ENCODE measurements at regions not wholly inside any gene's neighbourhood (a gene's known extent, or its start where the extent isn't known, plus 50 kb on each side); places are given as distances from the start of the nearest gene placed in this dataset.

DNA sequence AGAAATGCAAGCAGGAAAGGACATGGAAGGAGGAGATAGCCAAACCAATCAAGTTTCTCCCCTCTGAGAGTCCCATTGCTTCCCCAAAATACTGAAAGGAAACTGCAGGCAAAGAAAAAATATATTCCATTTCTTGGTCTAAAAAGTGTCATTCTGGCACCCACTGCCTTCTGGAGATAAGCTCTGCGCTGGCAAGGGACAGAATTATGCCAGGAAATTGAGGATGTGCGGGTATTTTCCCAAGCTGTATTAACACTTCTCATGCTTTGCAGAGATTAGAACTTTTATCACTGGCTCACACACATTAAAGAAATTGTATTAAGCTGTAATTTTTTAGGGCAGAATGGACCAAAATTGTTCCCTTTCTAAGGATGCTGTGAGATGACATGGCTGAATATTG lies 381.2 kb upstream of the DUSP10 start:
- Histone ChIP-seq H3K9me3 (ENCODE audit: control insufficient read depth in 4 of 4, insufficient read depth in 3 of 4, low read length in 3 of 4) (no peaks in the 10 kb centered on the region), H3K4me3 (no peak overlapping the region), H3K36me3 (ENCODE audit: control insufficient read depth in 4 of 4, insufficient read depth in 4 of 4, low read length in 4 of 4) (no peaks in the 10 kb centered on the region), H3K27me3 (ENCODE audit: control insufficient read depth in 3 of 3, insufficient read depth in 3 of 3, low read length in 2 of 3) (no peaks in the 10 kb centered on the region), H3K27ac (ENCODE audit: low read depth in 1 of 2, low read length in 1 of 2) (no peak overlapping the region), H3K4me1 (ENCODE audit: control insufficient read depth in 5 of 5, insufficient read depth in 5 of 5, low read length in 5 of 5) (no peaks in the 10 kb centered on the region), H3K9ac (ENCODE audit: insufficient read depth in 1 of 2, low read length in 2 of 2) (no peak overlapping the region)
- ATAC-seq (ENCODE audit: insufficient read depth, low FRiP score) (no peak), DNase-seq (no peak)
- WGBS, 2 donors, result 30 to 74% methylated on average over 2 of the region's 2 CpGs
- TF ChIP-seq, protein P1, sequence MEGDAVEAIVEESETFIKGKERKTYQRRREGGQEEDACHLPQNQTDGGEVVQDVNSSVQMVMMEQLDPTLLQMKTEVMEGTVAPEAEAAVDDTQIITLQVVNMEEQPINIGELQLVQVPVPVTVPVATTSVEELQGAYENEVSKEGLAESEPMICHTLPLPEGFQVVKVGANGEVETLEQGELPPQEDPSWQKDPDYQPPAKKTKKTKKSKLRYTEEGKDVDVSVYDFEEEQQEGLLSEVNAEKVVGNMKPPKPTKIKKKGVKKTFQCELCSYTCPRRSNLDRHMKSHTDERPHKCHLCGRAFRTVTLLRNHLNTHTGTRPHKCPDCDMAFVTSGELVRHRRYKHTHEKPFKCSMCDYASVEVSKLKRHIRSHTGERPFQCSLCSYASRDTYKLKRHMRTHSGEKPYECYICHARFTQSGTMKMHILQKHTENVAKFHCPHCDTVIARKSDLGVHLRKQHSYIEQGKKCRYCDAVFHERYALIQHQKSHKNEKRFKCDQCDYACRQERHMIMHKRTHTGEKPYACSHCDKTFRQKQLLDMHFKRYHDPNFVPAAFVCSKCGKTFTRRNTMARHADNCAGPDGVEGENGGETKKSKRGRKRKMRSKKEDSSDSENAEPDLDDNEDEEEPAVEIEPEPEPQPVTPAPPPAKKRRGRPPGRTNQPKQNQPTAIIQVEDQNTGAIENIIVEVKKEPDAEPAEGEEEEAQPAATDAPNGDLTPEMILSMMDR (IDR thresholded peaks at IDR 0.05; ENCODE audit: control extremely low read depth, extremely low read depth), result no peak

DNA sequence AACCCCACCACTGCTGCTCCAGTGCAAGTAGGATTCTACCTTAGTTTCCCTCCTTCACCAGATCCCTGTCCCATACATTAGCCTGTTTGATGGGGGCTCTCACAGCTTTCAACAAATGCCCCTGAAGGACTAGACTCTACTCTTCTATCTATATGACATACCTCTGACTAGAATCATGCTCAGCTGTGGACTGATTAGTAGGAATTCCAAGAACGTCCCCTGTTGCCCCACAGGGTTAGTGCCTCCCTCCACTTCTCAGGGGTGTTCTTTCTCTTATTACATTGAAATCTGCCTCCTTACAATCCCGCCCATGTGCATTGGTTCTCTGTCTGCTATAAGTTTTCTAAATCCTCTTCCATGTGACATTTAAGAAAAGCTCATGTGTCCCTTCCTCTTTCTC lies 375.9 kb upstream of the DUSP10 start:
- 74 to 90% methylated on average over 2 of the region's 2 CpGs for WGBS, 2 donors
- TF ChIP-seq, protein P1 (IDR thresholded peaks at IDR 0.05; ENCODE audit: control extremely low read depth, extremely low read depth), result no peak
- no peaks in the 10 kb centered on the region for H3K9me3 ChIP-seq (ENCODE audit: control insufficient read depth in 4 of 4, insufficient read depth in 3 of 4, low read length in 3 of 4)

DNA sequence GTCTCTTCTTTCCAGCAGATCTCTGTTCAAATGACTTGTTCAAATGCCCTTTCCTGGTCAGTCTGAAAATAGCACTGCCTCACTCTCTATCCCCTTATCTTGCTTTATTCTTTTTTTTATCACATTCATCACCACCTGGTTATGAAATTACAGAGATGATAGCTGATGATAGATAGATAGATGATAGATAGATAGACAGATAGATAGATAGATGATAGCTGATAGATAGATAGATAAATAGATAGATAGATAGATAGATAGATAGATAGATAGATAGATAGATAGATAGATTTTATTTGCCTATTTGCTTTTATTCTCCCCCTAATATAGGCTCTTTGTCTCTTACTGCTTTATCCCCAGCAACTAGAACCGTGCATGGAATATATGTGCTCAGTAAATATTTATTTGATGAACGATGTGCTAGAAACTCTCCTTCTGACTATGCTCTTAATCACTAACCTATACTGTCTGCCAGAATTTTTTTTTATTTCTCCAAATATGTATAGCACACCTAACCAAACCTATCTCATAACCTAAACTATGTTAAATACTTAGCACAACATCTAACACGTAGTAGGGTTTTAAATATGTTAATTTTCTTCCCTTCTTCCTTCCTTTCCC lies 372.8 kb upstream of the DUSP10 start:
- Histone ChIP-seq H3K27ac (ENCODE audit: low read depth in 1 of 2, low read length in 1 of 2) (no peak overlapping the region), H3K4me1 (ENCODE audit: control insufficient read depth in 5 of 5, insufficient read depth in 5 of 5, low read length in 5 of 5) (no peaks in the 10 kb centered on the region), H3K36me3 (ENCODE audit: control insufficient read depth in 4 of 4, insufficient read depth in 4 of 4, low read length in 4 of 4) (no peaks in the 10 kb centered on the region), H3K27me3 (ENCODE audit: control insufficient read depth in 3 of 3, insufficient read depth in 3 of 3, low read length in 2 of 3) (no peaks in the 10 kb centered on the region), H3K9me3 (ENCODE audit: control insufficient read depth in 4 of 4, insufficient read depth in 3 of 4, low read length in 3 of 4) (no peaks in the 10 kb centered on the region), H3K9ac (ENCODE audit: insufficient read depth in 1 of 2, low read length in 2 of 2) (no peak overlapping the region), H3K4me3 (no peak overlapping the region)
- TF ChIP-seq, protein P1 (IDR thresholded peaks at IDR 0.05; ENCODE audit: control extremely low read depth, extremely low read depth), result no peak
- no peak for ATAC-seq (ENCODE audit: insufficient read depth, low FRiP score)
- no peak for DNase-seq
- 62 to 82% methylated on average over 3 of the region's 3 CpGs for whole genome bisulfite sequencing, 2 donors

More for the DNA sequence above, 375.9 kb upstream of the DUSP10 start:
- Histone ChIP-seq H3K9ac (ENCODE audit: insufficient read depth in 1 of 2, low read length in 2 of 2) (no peak overlapping the region), H3K27me3 (ENCODE audit: control insufficient read depth in 3 of 3, insufficient read depth in 3 of 3, low read length in 2 of 3) (no peaks in the 10 kb centered on the region), H3K4me3 (no peak overlapping the region), H3K4me1 (ENCODE audit: control insufficient read depth in 5 of 5, insufficient read depth in 5 of 5, low read length in 5 of 5) (no peaks in the 10 kb centered on the region), H3K27ac (ENCODE audit: low read depth in 1 of 2, low read length in 1 of 2) (no peak overlapping the region), H3K36me3 (ENCODE audit: control insufficient read depth in 4 of 4, insufficient read depth in 4 of 4, low read length in 4 of 4) (no peaks in the 10 kb centered on the region)
- DNase-seq (no peak), ATAC-seq (ENCODE audit: insufficient read depth, low FRiP score) (no peak)

DNA sequence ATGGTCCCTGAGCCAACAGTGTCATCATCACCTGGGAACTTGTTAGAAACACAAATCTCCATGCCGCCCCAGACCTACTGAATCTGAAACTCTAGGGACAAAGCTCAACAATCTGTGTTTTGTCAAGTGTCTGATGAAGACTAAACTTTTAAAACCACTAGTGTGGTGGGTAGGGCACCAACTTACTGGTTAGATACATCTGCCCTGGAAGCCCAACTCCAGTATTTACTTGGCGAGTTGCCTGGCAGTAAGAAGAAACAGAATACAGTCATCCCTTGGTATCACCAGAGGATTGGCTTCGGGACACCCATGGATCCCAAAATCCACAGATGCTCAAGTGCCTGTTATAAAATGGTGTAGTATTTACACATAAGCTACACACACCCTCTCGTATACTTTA lies 367.9 kb upstream of the DUSP10 start:
- Histone ChIP-seq H3K9me3 (ENCODE audit: control insufficient read depth in 4 of 4, insufficient read depth in 3 of 4, low read length in 3 of 4) (peaks cover 0 to 2% (median 0%) of the 10 kb centered on the region in 4 donors), H3K27me3 (ENCODE audit: control insufficient read depth in 3 of 3, insufficient read depth in 3 of 3, low read length in 2 of 3) (no peaks in the 10 kb centered on the region), H3K36me3 (ENCODE audit: control insufficient read depth in 4 of 4, insufficient read depth in 4 of 4, low read length in 4 of 4) (no peaks in the 10 kb centered on the region), H3K27ac (ENCODE audit: low read depth in 1 of 2, low read length in 1 of 2) (no peak overlapping the region), H3K4me3 (no peak overlapping the region), H3K4me1 (ENCODE audit: control insufficient read depth in 5 of 5, insufficient read depth in 5 of 5, low read length in 5 of 5) (no peaks in the 10 kb centered on the region), H3K9ac (ENCODE audit: insufficient read depth in 1 of 2, low read length in 2 of 2) (no peak overlapping the region)
- ATAC-seq (ENCODE audit: insufficient read depth, low FRiP score) (no peak), DNase-seq (no peak)
- WGBS, 2 donors, result 89 to 94% methylated on average over 4 of the region's 4 CpGs
- TF ChIP-seq, protein P1 (IDR thresholded peaks at IDR 0.05; ENCODE audit: control extremely low read depth, extremely low read depth), result no peak

Data from lung (tissue), 11 donors.